Endothelial cell of umbilical vein (primary cell): ENCODE measurements at regions not wholly inside any gene's neighbourhood (a gene's known extent, or its start where the extent isn't known, plus 50 kb on each side); places are given as distances from the start of the nearest gene placed in this dataset.

Experiments used
- BruUV-seq: library from RNA; stranded (reverse); fragments of 400-500 nt; replicated peaks from 2 replicates; lab custom pipeline; 2021; lab: Mats Ljungman, UMichigan
- CTCF ChIA-PET: fragments of 300-600, 350-600 bp; sonication (Branson Sonifier 250); formaldehyde crosslinking; loops from one replicate; lab custom pipeline; 2021; ENCODE audit warnings: antibody characterized with exemption, inconsistent platforms; lab: Charles Lee
- POLR2A ChIA-PET: fragments of 300-600, 350-600 bp; sonication (Branson Sonifier 250); formaldehyde crosslinking; loops from one replicate; lab custom pipeline; 2021; ENCODE audit warnings: antibody characterized with exemption, inconsistent platforms; lab: Charles Lee
- DNase-seq: peaks from one replicate; pipeline ENCODE4 v3.0.0-alpha.2; 2011; ENCODE audit warnings: low read depth, low spot score
- FAIRE-seq: peaks from 2 replicates; lab custom pipeline; 2011; peaks lifted over from hg19 to GRCh38; lab: Jason Lieb, UNC
- H2AFZ ChIP-seq: 2 replicates; pipeline ENCODE4 v1.6.0; 2012; ENCODE audit warnings: low read depth, low read length, control low read depth, inconsistent platforms
- H3K27ac ChIP-seq: 2 replicates; pipeline ENCODE4 v1.5.1; 2011; ENCODE audit warnings: low read depth, mild to moderate bottlenecking, control low read depth, low read length, moderate library complexity; ENCODE audit not compliant: insufficient read depth
- H3K27me3 ChIP-seq, 2 experiments: 2 replicates each; pipeline versions ENCODE4 v1.6.0 to v1.6.1; 2011; ENCODE audit warnings: low read length in 2 of 2, mixed read lengths in 1 of 2; ENCODE audit not compliant: control insufficient read depth in 2 of 2, insufficient read depth in 2 of 2
- H3K36me3 ChIP-seq, 2 experiments: 2 replicates in 1 of 2; 3 replicates in 1 of 2; pipeline ENCODE4 v1.5.1; 2011; ENCODE audit warnings: low read length in 2 of 2, mild to moderate bottlenecking in 1 of 2, moderate library complexity in 1 of 2; ENCODE audit not compliant: control insufficient read depth in 2 of 2, insufficient read depth in 2 of 2; ENCODE audit errors: extremely low read depth in 1 of 2
- H3K4me1 ChIP-seq: 3 replicates; pipeline ENCODE4 v1.5.1; 2011; ENCODE audit warnings: mild to moderate bottlenecking, low read length; ENCODE audit not compliant: control insufficient read depth, insufficient read depth; ENCODE audit errors: extremely low read depth
- H3K4me2 ChIP-seq: 2 replicates; pipeline ENCODE4 v1.6.1; 2011; ENCODE audit warnings: low read length, control low read depth, mixed read lengths; ENCODE audit not compliant: insufficient read depth
- H3K4me3 ChIP-seq, 3 experiments: fragments of 200-600 bp in 1 of 3; sonication (generic), shearing (Covaris generic) in 1 of 3; replicated peaks in 1 of 3; 2 replicates each; pipeline ENCODE4 v1.5.1; 2011 to 2016; ENCODE audit warnings: control low read depth in 3 of 3, low read length in 3 of 3, mild to moderate bottlenecking in 2 of 3, inconsistent platforms in 1 of 3, low read depth in 1 of 3, moderate library complexity in 1 of 3; ENCODE audit not compliant: insufficient read depth in 1 of 3
- H3K79me2 ChIP-seq: 2 replicates; pipeline ENCODE4 v1.6.0; 2012; ENCODE audit warnings: low read length, inconsistent platforms; ENCODE audit not compliant: control insufficient read depth, insufficient read depth
- H3K9ac ChIP-seq: replicated peaks from 2 replicates; pipeline ENCODE3; 2011; ENCODE audit warnings: low read length, control low read depth; ENCODE audit not compliant: insufficient read depth; ENCODE audit errors: extremely low read depth
- H3K9me1 ChIP-seq: replicated peaks from 3 replicates; pipeline ENCODE4 v1.6.0; 2011; ENCODE audit warnings: mild to moderate bottlenecking, low read length; ENCODE audit not compliant: control insufficient read depth, insufficient read depth; ENCODE audit errors: extremely low read depth
- H3K9me3 ChIP-seq: replicated peaks from 2 replicates; pipeline ENCODE4 v1.5.1; 2012; ENCODE audit warnings: low read length, inconsistent platforms; ENCODE audit not compliant: control insufficient read depth, insufficient read depth
- H4K20me1 ChIP-seq: replicated peaks from 2 replicates; pipeline ENCODE3; 2011; ENCODE audit warnings: mild to moderate bottlenecking, low read length; ENCODE audit not compliant: control insufficient read depth, insufficient read depth; ENCODE audit errors: extremely low read depth
- CTCF ChIP-seq, 2 donors: IDR thresholded peaks; 1 replicate in 1 of 2; 2 replicates in 1 of 2; pipeline ENCODE4 v1.5.1; 2011; ENCODE audit warnings: low read length in 2 of 2, mild to moderate bottlenecking in 2 of 2, moderate library complexity in 2 of 2, control low read depth in 1 of 2, inconsistent platforms in 1 of 2, low read depth in 1 of 2; ENCODE audit not compliant: insufficient read depth in 1 of 2; ENCODE audit errors: extremely low read depth in 1 of 2
- EZH2 ChIP-seq: IDR thresholded peaks from 2 replicates; pipeline ENCODE4 v1.6.1; 2012; ENCODE audit warnings: borderline replicate concordance, low read depth, mild to moderate bottlenecking, moderate library complexity, low read length, inconsistent platforms; ENCODE audit not compliant: severe bottlenecking
- FOS ChIP-seq: IDR thresholded peaks from 2 replicates; pipeline ENCODE4 v1.6.1; 2011; ENCODE audit warnings: mild to moderate bottlenecking, low read length, moderate library complexity, borderline replicate concordance; ENCODE audit not compliant: insufficient read depth
- GATA2 ChIP-seq: IDR thresholded peaks from 2 replicates; pipeline ENCODE4 v1.7.0; 2011; ENCODE audit warnings: low read depth, mild to moderate bottlenecking, moderate library complexity, mixed read lengths, low read length; ENCODE audit not compliant: insufficient read length, insufficient read depth
- JUN ChIP-seq: IDR thresholded peaks from 2 replicates; pipeline ENCODE4 v1.6.1; 2011; ENCODE audit warnings: borderline replicate concordance, low read depth; ENCODE audit not compliant: insufficient read length, insufficient read depth
- MAX ChIP-seq: IDR thresholded peaks from 2 replicates; pipeline ENCODE4 v1.6.1; 2011; ENCODE audit not compliant: insufficient read depth, insufficient read length
- MYC ChIP-seq: IDR thresholded peaks from one replicate; pipeline ENCODE4 v1.6.1; 2011; ENCODE audit warnings: mild to moderate bottlenecking, low read depth, low read length
- POLR2A ChIP-seq: IDR thresholded peaks from 2 replicates; pipeline ENCODE4 v1.6.1; 2012; ENCODE audit warnings: low read depth, mild to moderate bottlenecking, control low read depth, low read length
- POLR2AphosphoS5 ChIP-seq: IDR thresholded peaks from 2 replicates; pipeline ENCODE4 v1.6.1; 2012; ENCODE audit warnings: low read depth, mild to moderate bottlenecking, control low read depth, low read length, moderate library complexity; ENCODE audit not compliant: insufficient read depth
- dilution Hi-C: fragments of 300-500 bp; cut with MboI; formaldehyde crosslinking; loops from one replicate; pipeline ENCODE4 v1.15.0; 2019; ENCODE audit warnings: low sequenced_read_pairs; ENCODE audit not compliant: extremely low pct_ligation_motif_present
- intact Hi-C: fragments of 100-400 bp; cut with micrococcal nuclease; formaldehyde crosslinking; loops from one replicate; pipeline ENCODE4 v1.10.0; 2022

GRCh38 chr18:73452866-73453265 is 585.1 kb upstream of the NETO1 start:
- H3K9ac ChIP-seq: no peak overlapping the region
- H2AFZ ChIP-seq: no peak overlapping the region
- H3K27ac ChIP-seq: no peak overlapping the region
- FAIRE-seq (no peak), DNase-seq (no peak)
- no peaks in the 10 kb centered on the region for H3K4me1 ChIP-seq
- peaks cover 2% of the 10 kb centered on the region for H3K9me3 ChIP-seq
- no peak overlapping the region for H3K4me2 ChIP-seq
- dilution Hi-C loops: no loop called here
- intact Hi-C loops: no loop called here
- H4K20me1 ChIP-seq: no peaks in the 10 kb centered on the region
- no peaks in the 10 kb centered on the region for H3K36me3 ChIP-seq
- H3K9me1 ChIP-seq: no peaks in the 10 kb centered on the region
- ChIA-PET POLR2A (no interaction called here), CTCF (no interaction called here)
- H3K4me3 ChIP-seq: no peak overlapping the region
- no peaks in the 10 kb centered on the region for H3K79me2 ChIP-seq
- no peak for TF ChIP-seq POLR2AphosphoS5
- TF ChIP-seq CTCF (IDR thresholded peaks at IDR 0.05; ENCODE audit: extremely low read depth in 1 of 2, insufficient read depth in 1 of 2, low read depth in 1 of 2, low read length in 2 of 2): no peak
- TF ChIP-seq FOS: no peak
- BruUV-seq: no TSS peak
- no peaks in the 10 kb centered on the region for H3K27me3 ChIP-seq

- H3K9ac ChIP-seq: no peak overlapping the region
- ChIA-PET POLR2A (no interaction called here), CTCF (no interaction called here)
- FAIRE-seq (no peak), DNase-seq (no peak)
- intact Hi-C loops (no loop called here), dilution Hi-C loops (no loop called here)
- H3K27ac ChIP-seq: no peak overlapping the region
- peaks cover 2% of the 10 kb centered on the region for H3K9me3 ChIP-seq
- TF ChIP-seq EZH2 (no peak), GATA2 (no peak), MAX (no peak), FOS (no peak), MYC (no peak), POLR2A (no peak), POLR2AphosphoS5 (no peak), JUN (no peak), CTCF (IDR thresholded peaks at IDR 0.05; ENCODE audit: extremely low read depth in 1 of 2, insufficient read depth in 1 of 2, low read depth in 1 of 2, low read length in 2 of 2) (no peak)
- H3K79me2 ChIP-seq: no peaks in the 10 kb centered on the region
- H3K4me3 ChIP-seq: no peak overlapping the region
- no peaks in the 10 kb centered on the region for H3K36me3 ChIP-seq
- no peaks in the 10 kb centered on the region for H3K27me3 ChIP-seq
- no peaks in the 10 kb centered on the region for H4K20me1 ChIP-seq
- no peaks in the 10 kb centered on the region for H3K9me1 ChIP-seq
- H2AFZ ChIP-seq: no peak overlapping the region
- no peaks in the 10 kb centered on the region for H3K4me1 ChIP-seq
- BruUV-seq: no TSS peak
- no peak overlapping the region for H3K4me2 ChIP-seq
Measured at GRCh38 chr18:73446502-73446901, 578.7 kb upstream of the NETO1 start.
